Activated naive CD4-positive, alpha-beta T cell treated with anti-CD3 and anti-CD28 coated beads for 36 hours (primary cell): ENCODE measurements at regions not wholly inside any gene's neighbourhood (a gene's known extent, or its start where the extent isn't known, plus 50 kb on each side); places are given as distances from the start of the nearest gene placed in this dataset.

Source experiments
- CTCF ChIA-PET: fragments of 350-600 bp; sonication (Branson Sonifier 250); formaldehyde crosslinking; loops from one replicate; lab custom pipeline; 2021; ENCODE audit warnings: antibody characterized with exemption; lab: Charles Lee
- DNase-seq: peaks from one replicate; pipeline ENCODE4 v3.0.0-alpha.2; 2020
- H3K27ac Mint-ChIP-seq: one replicate; pipeline ENCODE4 v1.8.0; 2021; ENCODE audit warnings: mild to moderate bottlenecking, mixed read lengths
- H3K27me3 Mint-ChIP-seq: one replicate; pipeline ENCODE4 v1.8.0; 2021; ENCODE audit warnings: low read depth, mixed read lengths
- H3K36me3 Mint-ChIP-seq: one replicate; pipeline ENCODE4 v1.8.0; 2021; ENCODE audit warnings: low read depth, mixed read lengths
- H3K4me1 Mint-ChIP-seq: one replicate; pipeline ENCODE4 v1.8.0; 2021; ENCODE audit warnings: low read depth, mixed read lengths
- H3K4me3 Mint-ChIP-seq: one replicate; pipeline ENCODE4 v1.8.0; 2021; ENCODE audit warnings: mild to moderate bottlenecking, moderate library complexity, mixed read lengths
- H3K9me3 Mint-ChIP-seq: one replicate; pipeline ENCODE4 v1.8.0; 2021; ENCODE audit warnings: mixed read lengths
- intact Hi-C: fragments of 100-400 bp; cut with micrococcal nuclease; formaldehyde crosslinking; loops from one replicate; pipeline ENCODE4 v1.15.1; 2023

DNA sequence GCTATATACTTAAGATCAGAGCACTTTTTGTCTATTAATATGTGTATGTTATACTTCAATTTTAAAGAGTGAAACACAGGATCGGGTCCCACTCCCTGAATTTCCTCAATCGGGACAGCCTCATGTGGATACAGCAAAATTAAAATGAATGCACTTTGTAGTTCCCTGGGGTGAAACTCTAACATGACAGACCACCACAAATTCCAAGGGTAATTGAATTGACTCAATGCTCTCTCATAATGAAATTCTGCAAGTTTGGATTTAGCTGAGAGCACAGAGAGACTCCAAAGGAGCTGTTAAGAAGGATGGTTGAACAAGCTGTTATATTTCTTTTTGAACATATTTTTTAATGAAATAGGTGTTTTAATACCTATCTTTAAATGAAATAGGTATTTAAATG is 413.6 kb downstream of the GXYLT1 start:
- no peak overlapping the region for H3K4me3 Mint-ChIP-seq

GRCh38 chr12:41724216-41724615 is 420.5 kb downstream of the GXYLT1 start:
- no peak overlapping the region for H3K27ac Mint-ChIP-seq

More for the DNA sequence above, 413.6 kb downstream of the GXYLT1 start:
- no peaks in the 10 kb centered on the region for H3K4me1 Mint-ChIP-seq
- H3K36me3 Mint-ChIP-seq, result no peaks in the 10 kb centered on the region
- no peak overlapping the region for H3K27ac Mint-ChIP-seq
- intact Hi-C loops, result no loop called here
- DNase-seq, result no peak
- CTCF ChIA-PET, result no interaction called here
- no peaks in the 10 kb centered on the region for H3K27me3 Mint-ChIP-seq
- no peaks in the 10 kb centered on the region for H3K9me3 Mint-ChIP-seq

DNA sequence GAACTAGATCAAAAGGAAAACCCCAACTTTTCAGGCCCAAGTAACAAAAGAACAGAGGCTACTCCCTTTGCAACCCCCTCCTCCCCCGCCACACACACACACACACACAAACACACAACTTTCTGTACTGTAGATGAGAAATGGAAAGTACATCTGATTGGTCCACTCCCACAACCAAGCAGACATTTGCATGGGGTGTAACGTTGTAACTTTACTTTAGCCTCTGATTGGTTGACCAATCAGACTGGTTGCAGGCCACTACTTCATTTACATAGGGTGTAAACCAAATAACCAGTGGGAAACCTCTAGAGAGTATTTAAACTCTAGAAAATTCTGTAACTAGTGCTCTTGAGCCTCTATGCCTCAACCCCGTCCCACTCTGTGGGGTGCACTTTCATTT is 425.5 kb downstream of the GXYLT1 start:
- no peak for DNase-seq
- Mint-ChIP-seq H3K9me3 (no peaks in the 10 kb centered on the region), H3K36me3 (no peaks in the 10 kb centered on the region), H3K27me3 (peaks cover 2% of the 10 kb centered on the region), H3K27ac (no peak overlapping the region), H3K4me3 (no peak overlapping the region), H3K4me1 (no peaks in the 10 kb centered on the region)
- CTCF ChIA-PET, result no interaction called here
- intact Hi-C loops, result no loop called here

More at GRCh38 chr12:41724216-41724615, 420.5 kb downstream of the GXYLT1 start:
- no peaks in the 10 kb centered on the region for H3K4me1 Mint-ChIP-seq
- H3K27me3 Mint-ChIP-seq, result no peaks in the 10 kb centered on the region
- H3K4me3 Mint-ChIP-seq, result no peak overlapping the region
- no peaks in the 10 kb centered on the region for H3K9me3 Mint-ChIP-seq
- intact Hi-C loops, result no loop called here
- H3K36me3 Mint-ChIP-seq, result no peaks in the 10 kb centered on the region
- no peak for DNase-seq
- CTCF ChIA-PET, result no interaction called here

GRCh38 chr12:41715256-41715655 is 429.4 kb downstream of the GXYLT1 start:
- Mint-ChIP-seq H3K36me3 (no peaks in the 10 kb centered on the region), H3K4me3 (no peak overlapping the region), H3K4me1 (no peaks in the 10 kb centered on the region), H3K9me3 (no peaks in the 10 kb centered on the region), H3K27me3 (peaks cover 2% of the 10 kb centered on the region), H3K27ac (no peak overlapping the region)
- CTCF ChIA-PET, result no interaction called here
- intact Hi-C loops, result no loop called here
- no peak for DNase-seq

DNA sequence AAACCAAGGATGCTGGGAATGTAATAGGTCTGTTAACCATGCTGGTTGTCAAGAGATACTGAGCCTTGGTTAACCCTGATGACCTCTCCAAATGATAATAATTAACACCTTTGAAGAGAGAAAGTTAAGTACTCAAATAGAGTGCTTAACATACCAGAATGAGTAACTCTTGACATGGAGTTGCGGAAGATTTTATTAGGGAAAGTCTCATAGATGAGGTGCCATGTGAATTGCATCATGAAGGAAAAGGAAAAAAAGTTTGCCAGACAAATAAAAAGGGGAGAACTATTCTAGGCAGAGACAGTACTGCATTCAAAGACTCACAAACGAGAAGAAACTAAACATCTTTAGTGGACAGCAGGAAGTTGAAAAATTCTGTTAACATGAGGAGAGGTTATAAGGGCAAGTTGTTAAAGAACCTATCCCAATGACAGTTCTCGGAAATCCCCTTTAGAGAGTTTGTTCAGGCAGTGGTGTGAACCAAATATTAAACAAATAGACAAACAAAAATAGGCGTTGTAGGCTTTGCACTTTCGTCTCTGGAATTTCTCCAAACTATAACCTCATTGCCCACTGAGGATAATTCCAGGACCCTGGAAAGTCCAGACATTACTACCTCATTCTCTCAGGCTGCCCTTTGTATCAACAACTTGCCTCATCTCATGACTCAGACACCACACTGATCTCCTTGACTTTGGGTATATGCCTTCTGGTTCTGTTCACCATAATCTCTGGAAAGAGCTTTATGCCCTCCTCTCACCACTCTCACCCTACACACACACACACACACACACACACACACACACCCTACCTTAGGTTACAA is 435.0 kb downstream of the GXYLT1 start:
- H3K27ac Mint-ChIP-seq, result no peak overlapping the region
- intact Hi-C loops, result no loop called here
- H3K9me3 Mint-ChIP-seq, result no peaks in the 10 kb centered on the region
- CTCF ChIA-PET, result no interaction called here
- no peaks in the 10 kb centered on the region for H3K36me3 Mint-ChIP-seq
- no peak for DNase-seq
- no peaks in the 10 kb centered on the region for H3K27me3 Mint-ChIP-seq
- no peaks in the 10 kb centered on the region for H3K4me1 Mint-ChIP-seq
- H3K4me3 Mint-ChIP-seq, result no peak overlapping the region

- Mint-ChIP-seq H3K27me3 (no peaks in the 10 kb centered on the region), H3K9me3 (no peaks in the 10 kb centered on the region), H3K4me3 (no peak overlapping the region), H3K4me1 (no peaks in the 10 kb centered on the region), H3K27ac (no peak overlapping the region), H3K36me3 (no peaks in the 10 kb centered on the region)
- CTCF ChIA-PET, result no interaction called here
- no peak for DNase-seq
- intact Hi-C loops, result no loop called here
Measured at GRCh38 chr12:41709012-41709411, 435.7 kb downstream of the GXYLT1 start.

DNA sequence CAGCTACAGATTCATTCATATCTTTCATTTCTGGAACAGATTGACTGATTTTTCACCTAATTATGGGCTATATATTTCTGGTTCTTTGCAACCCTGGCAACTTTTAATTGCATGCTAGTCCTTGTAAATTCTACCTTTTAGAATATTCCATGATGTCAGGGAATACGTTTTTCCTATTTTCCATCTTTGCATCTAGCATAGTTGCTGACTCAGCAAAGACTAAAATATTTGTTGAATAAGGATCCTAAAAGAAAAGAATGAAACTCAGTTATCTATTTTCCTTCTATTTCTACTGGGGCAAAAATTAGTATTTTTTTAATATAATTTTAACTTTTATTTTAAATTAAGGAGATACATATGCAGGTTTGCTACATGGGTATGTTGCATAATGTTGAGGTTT is 438.3 kb downstream of the GXYLT1 start:
- intact Hi-C loops, result no loop called here
- Mint-ChIP-seq H3K4me1 (no peaks in the 10 kb centered on the region), H3K27me3 (no peaks in the 10 kb centered on the region), H3K27ac (no peak overlapping the region), H3K36me3 (no peaks in the 10 kb centered on the region), H3K9me3 (no peaks in the 10 kb centered on the region), H3K4me3 (no peak overlapping the region)
- CTCF ChIA-PET, result interaction anchor here (0.6 kb wide), 1 partner anchor 539 kb away, joined by 4 read pairs; no protein-coding TSS in a partner anchor
- no peak for DNase-seq

DNA sequence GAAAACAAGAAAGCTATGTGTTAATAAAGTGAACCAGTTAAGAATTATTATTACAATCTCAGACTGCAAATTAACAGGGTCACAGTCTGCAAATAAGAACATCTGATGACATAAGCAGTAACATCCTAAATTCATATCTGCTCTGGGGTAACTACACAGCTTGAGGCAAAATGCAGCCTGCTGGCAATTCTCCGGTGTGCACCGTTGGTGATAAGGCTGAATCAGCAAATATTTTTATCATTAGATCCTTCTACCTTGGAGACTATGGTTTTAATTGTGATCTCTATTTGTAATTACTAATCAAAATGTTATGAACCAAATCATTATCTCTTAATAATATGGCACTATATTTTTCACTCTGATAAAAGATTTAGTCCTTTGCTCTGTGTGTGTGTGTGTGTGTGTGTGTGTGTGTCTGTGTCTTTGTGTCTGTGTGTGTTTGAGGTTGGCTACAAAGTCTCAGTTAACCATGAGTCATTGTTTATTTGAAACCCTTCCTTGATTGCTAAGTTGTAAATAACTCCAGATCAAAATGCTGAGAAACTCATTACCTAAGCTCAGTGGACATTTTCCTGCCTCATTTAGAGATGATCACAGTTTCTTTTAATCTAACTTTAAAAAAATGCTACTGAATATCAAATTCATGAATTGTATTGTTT is 442.6 kb downstream of the GXYLT1 start:
- Mint-ChIP-seq H3K27me3 (no peaks in the 10 kb centered on the region), H3K27ac (no peak overlapping the region), H3K4me1 (no peaks in the 10 kb centered on the region), H3K4me3 (no peak overlapping the region), H3K9me3 (no peaks in the 10 kb centered on the region), H3K36me3 (no peaks in the 10 kb centered on the region)
- no peak for DNase-seq
- CTCF ChIA-PET, result interaction anchor here (0.6 to 1.1 kb wide), 2 partner anchors 16 to 114 kb away, joined by 3 read pairs; no protein-coding TSS in a partner anchor
- intact Hi-C loops, result no loop called here

DNA sequence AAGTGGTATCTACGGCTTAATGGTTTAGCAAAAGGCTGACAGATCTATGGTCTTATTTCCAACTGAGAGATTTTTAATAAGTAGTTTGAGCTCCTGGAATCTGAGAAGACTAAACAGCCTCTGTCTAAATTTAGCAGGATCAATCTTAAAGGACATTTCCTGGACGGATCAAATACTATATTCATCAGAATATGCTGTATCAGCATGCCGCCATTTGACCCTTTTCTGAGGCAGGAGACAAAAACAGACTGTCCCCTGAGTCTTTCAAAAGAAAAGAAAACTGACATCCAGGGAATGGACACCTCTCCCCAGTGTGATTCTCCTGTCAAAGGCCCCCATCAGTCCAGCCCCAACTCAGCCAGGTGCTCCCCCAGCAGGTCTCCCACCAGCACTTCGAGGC is 443.7 kb downstream of the GXYLT1 start:
- H3K27ac Mint-ChIP-seq, result no peak overlapping the region
- intact Hi-C loops, result no loop called here
- H3K4me3 Mint-ChIP-seq, result no peak overlapping the region
- no peak for DNase-seq
- no peaks in the 10 kb centered on the region for H3K27me3 Mint-ChIP-seq
- CTCF ChIA-PET, result no interaction called here
- H3K36me3 Mint-ChIP-seq, result no peaks in the 10 kb centered on the region
- no peaks in the 10 kb centered on the region for H3K4me1 Mint-ChIP-seq
- H3K9me3 Mint-ChIP-seq, result no peaks in the 10 kb centered on the region

DNA sequence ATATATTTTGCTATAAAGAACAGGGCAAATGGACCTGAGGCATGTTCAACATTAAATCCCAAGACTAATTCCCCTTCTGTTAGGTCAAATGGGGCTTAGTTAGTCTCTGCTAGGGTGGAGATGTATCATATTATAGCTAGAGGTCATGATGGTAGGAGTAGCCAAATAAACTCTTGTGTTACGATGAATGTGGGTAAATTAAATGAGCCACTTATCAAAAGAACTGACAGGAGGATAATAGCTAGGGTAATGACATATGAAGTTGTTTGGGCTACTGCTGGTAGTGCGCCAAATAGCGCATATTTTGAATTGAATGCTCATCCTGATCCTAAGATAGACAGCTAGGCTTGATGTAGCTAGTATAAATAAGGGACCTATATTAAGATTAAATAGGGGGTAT is 445.0 kb downstream of the GXYLT1 start:
- Mint-ChIP-seq H3K36me3 (no peaks in the 10 kb centered on the region), H3K27ac (no peak overlapping the region), H3K4me1 (no peaks in the 10 kb centered on the region), H3K4me3 (no peak overlapping the region), H3K27me3 (no peaks in the 10 kb centered on the region), H3K9me3 (no peaks in the 10 kb centered on the region)
- CTCF ChIA-PET, result no interaction called here
- intact Hi-C loops, result no loop called here
- DNase-seq, result no peak

GRCh38 chr12:41697161-41697560 is 447.5 kb downstream of the GXYLT1 start:
- no peaks in the 10 kb centered on the region for H3K27me3 Mint-ChIP-seq
- no peaks in the 10 kb centered on the region for H3K36me3 Mint-ChIP-seq
- CTCF ChIA-PET, result no interaction called here
- no peaks in the 10 kb centered on the region for H3K9me3 Mint-ChIP-seq
- DNase-seq, result no peak
- H3K27ac Mint-ChIP-seq, result no peak overlapping the region
- no peaks in the 10 kb centered on the region for H3K4me1 Mint-ChIP-seq
- intact Hi-C loops, result no loop called here
- H3K4me3 Mint-ChIP-seq, result no peak overlapping the region

- Mint-ChIP-seq H3K4me3 (no peak overlapping the region), H3K4me1 (no peaks in the 10 kb centered on the region), H3K27me3 (no peaks in the 10 kb centered on the region), H3K36me3 (no peaks in the 10 kb centered on the region), H3K9me3 (no peaks in the 10 kb centered on the region), H3K27ac (no peak overlapping the region)
- no peak for DNase-seq
- intact Hi-C loops, result loop anchor here (1.0 to 2.0 kb wide), 2 partner anchors 339 to 688 kb away; no protein-coding TSS in a partner anchor
- CTCF ChIA-PET, result interaction anchor here (0.7 kb wide), 1 partner anchor 339 kb away, joined by 3 read pairs; no protein-coding TSS in a partner anchor
Measured at GRCh38 chr12:41684997-41685396, 459.7 kb downstream of the GXYLT1 start.
